Effector memory CD4-positive, alpha-beta T cell (primary cell): ENCODE measurements at regions not wholly inside any gene's neighbourhood (a gene's known extent, or its start where the extent isn't known, plus 50 kb on each side); places are given as distances from the start of the nearest gene placed in this dataset.
"Not testable (repeated sequence)": the region's sequence is repeated elsewhere in the genome, so short reads cannot be mapped to it uniquely, and the experiment has no call there.

ENCODE experiments used
- DNase-seq, 3 donors: peaks; one replicate each; pipeline ENCODE4 v3.0.0-alpha.2; 2020
- H3K27ac ChIP-seq: 2 replicates; pipeline ENCODE4 v1.7.0; 2013; ENCODE audit warnings: mild to moderate bottlenecking, low read length, moderate library complexity; ENCODE audit not compliant: insufficient read depth, poor library complexity, severe bottlenecking
- H3K27me3 ChIP-seq: replicated peaks from 2 replicates; pipeline ENCODE4 v1.7.0; 2013; ENCODE audit warnings: mild to moderate bottlenecking, low read length; ENCODE audit not compliant: insufficient read depth, control insufficient read depth, poor library complexity, severe bottlenecking
- H3K36me3 ChIP-seq: 2 replicates; pipeline ENCODE4 v1.7.0; 2013; ENCODE audit warnings: mild to moderate bottlenecking, low read length, moderate library complexity; ENCODE audit not compliant: control insufficient read depth, insufficient read depth
- H3K4me1 ChIP-seq: 2 replicates; pipeline ENCODE4 v1.7.0; 2013; ENCODE audit warnings: low read length, mild to moderate bottlenecking; ENCODE audit not compliant: control insufficient read depth, insufficient read depth, poor library complexity, severe bottlenecking
- H3K4me3 ChIP-seq: 2 replicates; pipeline ENCODE4 v1.7.0; 2013; ENCODE audit warnings: low read length, low read depth, mild to moderate bottlenecking; ENCODE audit not compliant: insufficient read depth, poor library complexity, severe bottlenecking
- H3K9me3 ChIP-seq: 2 replicates; pipeline ENCODE4 v1.7.0; 2013; ENCODE audit warnings: mild to moderate bottlenecking, low read length, moderate library complexity; ENCODE audit not compliant: control insufficient read depth

- Histone ChIP-seq H3K4me1 (no peaks in the 10 kb centered on the region), H3K36me3 (no peaks in the 10 kb centered on the region), H3K27ac (no peak overlapping the region), H3K27me3 (no peaks in the 10 kb centered on the region), H3K4me3 (no peak overlapping the region), H3K9me3 (peaks cover 3% of the 10 kb centered on the region)
- DNase-seq, result no peak
Measured at GRCh38 chr10:64196638-64197315, 675.6 kb downstream of the REEP3 start.

- Histone ChIP-seq H3K9me3 (no peaks in the 10 kb centered on the region), H3K4me3 (no peak overlapping the region)
- no peak for DNase-seq
Measured at GRCh38 chr10:64201936-64202335, 680.7 kb downstream of the REEP3 start.

GRCh38 chr10:64204504-64204903, 683.3 kb downstream of the REEP3 start:
- H3K27me3 ChIP-seq, DNase-seq, H3K36me3 ChIP-seq, H3K9me3 ChIP-seq, H3K4me3 ChIP-seq, H3K27ac ChIP-seq, H3K4me1 ChIP-seq: not testable (repeated sequence)

More at GRCh38 chr10:64201936-64202335, 680.7 kb downstream of the REEP3 start:
- Histone ChIP-seq H3K36me3 (no peaks in the 10 kb centered on the region), H3K27me3 (no peaks in the 10 kb centered on the region), H3K4me1 (no peaks in the 10 kb centered on the region), H3K27ac (no peak overlapping the region)

- Histone ChIP-seq H3K4me3 (no peak overlapping the region), H3K36me3 (no peaks in the 10 kb centered on the region), H3K27me3 (no peaks in the 10 kb centered on the region), H3K27ac (no peak overlapping the region), H3K9me3 (no peaks in the 10 kb centered on the region), H3K4me1 (no peaks in the 10 kb centered on the region)
- no peak for DNase-seq
Measured at GRCh38 chr10:64206409-64206808, 685.2 kb downstream of the REEP3 start.

GRCh38 chr10:64209561-64209960, 688.4 kb downstream of the REEP3 start:
- no peak overlapping the region for H3K27ac ChIP-seq
- no peak for DNase-seq
- no peaks in the 10 kb centered on the region for H3K36me3 ChIP-seq
- H3K4me3 ChIP-seq, result no peak overlapping the region
- no peaks in the 10 kb centered on the region for H3K9me3 ChIP-seq
- H3K4me1 ChIP-seq, result no peaks in the 10 kb centered on the region
- H3K27me3 ChIP-seq, result no peaks in the 10 kb centered on the region

- Histone ChIP-seq H3K27ac (no peak overlapping the region), H3K4me1 (no peaks in the 10 kb centered on the region), H3K4me3 (no peak overlapping the region), H3K9me3 (no peaks in the 10 kb centered on the region), H3K36me3 (no peaks in the 10 kb centered on the region), H3K27me3 (no peaks in the 10 kb centered on the region)
- no peak for DNase-seq
Measured at GRCh38 chr10:64210211-64210610, 689.0 kb downstream of the REEP3 start.

- H3K36me3 ChIP-seq, result no peaks in the 10 kb centered on the region
Measured at GRCh38 chr10:64211466-64211865, 690.3 kb downstream of the REEP3 start.

GRCh38 chr10:64215088-64215487, 693.9 kb downstream of the REEP3 start:
- Histone ChIP-seq H3K27ac (no peak overlapping the region), H3K36me3 (no peaks in the 10 kb centered on the region), H3K9me3 (no peaks in the 10 kb centered on the region), H3K27me3 (no peaks in the 10 kb centered on the region), H3K4me3 (no peak overlapping the region), H3K4me1 (no peaks in the 10 kb centered on the region)
- DNase-seq, result no peak

More at GRCh38 chr10:64211466-64211865, 690.3 kb downstream of the REEP3 start:
- Histone ChIP-seq H3K27me3 (no peaks in the 10 kb centered on the region), H3K9me3 (no peaks in the 10 kb centered on the region), H3K4me1 (no peaks in the 10 kb centered on the region), H3K4me3 (no peak overlapping the region), H3K27ac (no peak overlapping the region)
- DNase-seq, result no peak

GRCh38 chr10:64219271-64220025, 698.2 kb downstream of the REEP3 start:
- no peaks in the 10 kb centered on the region for H3K4me1 ChIP-seq
- no peak overlapping the region for H3K27ac ChIP-seq
- DNase-seq, result no peak
- H3K9me3 ChIP-seq, result no peaks in the 10 kb centered on the region
- H3K4me3 ChIP-seq, result no peak overlapping the region
- H3K27me3 ChIP-seq, result no peaks in the 10 kb centered on the region
- H3K36me3 ChIP-seq, result no peaks in the 10 kb centered on the region

GRCh38 chr10:64234489-64234888, 713.3 kb downstream of the REEP3 start:
- Histone ChIP-seq H3K9me3 (no peaks in the 10 kb centered on the region), H3K4me3 (no peak overlapping the region), H3K36me3 (no peaks in the 10 kb centered on the region), H3K27me3 (no peaks in the 10 kb centered on the region), H3K4me1 (no peaks in the 10 kb centered on the region), H3K27ac (no peak overlapping the region)
- no peak for DNase-seq
